Testis (tissue), 2 donors: ENCODE measurements at regions not wholly inside any gene's neighbourhood (a gene's known extent, or its start where the extent isn't known, plus 50 kb on each side); places are given as distances from the start of the nearest gene placed in this dataset.

ENCODE experiments used
- CTCF ChIP-seq, 3 experiments: fragments of 450-650 bp in 2 of 3; fragments of 200-600 bp in 1 of 3; sonication (generic) in 1 of 3; IDR thresholded peaks; one replicate each; pipeline ENCODE4 v1.5.1; 2016 to 2019; ENCODE audit warnings: antibody characterized with exemption in 3 of 3, mild to moderate bottlenecking in 2 of 3, moderate library complexity in 1 of 3
- POLR2A ChIP-seq: fragments of 450-650 bp; IDR thresholded peaks from one replicate; pipeline ENCODE4 v1.6.1; 2017; ENCODE audit warnings: antibody characterized with exemption, mild to moderate bottlenecking, moderate library complexity

GRCh38 chr16:51683882-51684281, 532.8 kb upstream of the SALL1 start:
- no peak for TF ChIP-seq CTCF (IDR thresholded peaks at IDR 0.05)
- TF ChIP-seq POLR2A = no peak
